A549 (cell line): ENCODE measurements at regions not wholly inside any gene's neighbourhood (a gene's known extent, or its start where the extent isn't known, plus 50 kb on each side); places are given as distances from the start of the nearest gene placed in this dataset.

Experiments
- ATAC-seq, 2 experiments: fragments of 200-7000 bp in 1 of 2; fragments of >200 bp in 1 of 2; cut with Nextera tagmentation in 1 of 2; cut with Tn5 transposase in 1 of 2; 3 replicates each; pipeline versions ENCODE4 v1.8.0 to v1.9.1; 2018 to 2020; ENCODE audit warnings: mild to moderate bottlenecking in 1 of 2, moderate library complexity in 1 of 2
- CTCF ChIA-PET: fragments of 300-600 bp; sonication (Branson Sonifier 250); formaldehyde crosslinking; extraction: SDS; loops from one replicate; lab custom pipeline; 2021; ENCODE audit warnings: antibody characterized with exemption, inconsistent platforms; lab: Yijun Ruan, JAX
- POLR2A ChIA-PET: fragments of 350-600 bp; formaldehyde crosslinking; extraction: SDS; loops from one replicate; lab custom pipeline; 2021; ENCODE audit warnings: antibody characterized with exemption, inconsistent platforms; lab: Yijun Ruan, JAX
- DNase-seq, 2 experiments: peaks; one replicate each; pipeline versions ENCODE4 v3.0.0 to v3.0.0-alpha.2; 2011 to 2016; ENCODE audit warnings: low read depth in 1 of 2, low spot score in 1 of 2
- FAIRE-seq: peaks from 2 replicates; lab custom pipeline; 2011; peaks lifted over from hg19 to GRCh38; lab: Jason Lieb, UNC
- H3K27ac ChIP-seq, 2 experiments: fragments of >200 bp; sonication (Bioruptor Twin); formaldehyde crosslinking; 3 replicates each; pipeline ENCODE4 v1.5.1; 2016 to 2017
- H3K4me1 ChIP-seq: fragments of >200 bp; sonication (Bioruptor Twin); formaldehyde crosslinking; 3 replicates; pipeline ENCODE4 v1.6.1; 2016
- H3K4me2 ChIP-seq: fragments of >200 bp; sonication (Bioruptor Twin); formaldehyde crosslinking; 3 replicates; pipeline ENCODE4 v1.6.1; 2016
- H3K4me3 ChIP-seq: fragments of >200 bp; sonication (Bioruptor Twin); formaldehyde crosslinking; 3 replicates; pipeline ENCODE4 v1.5.1; 2016
- H3K9me3 ChIP-seq: fragments of >200 bp; sonication (Bioruptor Twin); formaldehyde crosslinking; 3 replicates; pipeline ENCODE4 v1.6.1; 2016
- BHLHE40 ChIP-seq: IDR thresholded peaks from 2 replicates; pipeline ENCODE4 v1.6.1; 2012; ENCODE audit warnings: low read depth, low read length, inconsistent platforms
- EHF ChIP-seq: fragments of 250-450 bp; sonication (Bioruptor Pico); IDR thresholded peaks from 2 replicates; pipeline ENCODE4 v1.5.0; 2020; ENCODE audit warnings: mild to moderate bottlenecking
- EP300 ChIP-seq, 2 experiments: fragments of >200 bp; sonication (Bioruptor Twin); formaldehyde crosslinking; IDR thresholded peaks; 2 replicates in 1 of 2; 3 replicates in 1 of 2; pipeline ENCODE4 v1.6.1; 2016 to 2017
- FOSB ChIP-seq: fragments of 250-450 bp; sonication (Bioruptor Pico); IDR thresholded peaks from 2 replicates; pipeline ENCODE4 v1.5.0; 2020; ENCODE audit warnings: mild to moderate bottlenecking, moderate library complexity
- FOXS1 ChIP-seq: fragments of 250-450 bp; sonication (Bioruptor Pico); IDR thresholded peaks from 2 replicates; pipeline ENCODE4 v1.5.0; 2020; ENCODE audit warnings: mild to moderate bottlenecking, moderate library complexity
- GATA3 ChIP-seq: IDR thresholded peaks from 2 replicates; pipeline ENCODE4 v1.6.1; 2012; ENCODE audit warnings: borderline replicate concordance
- HEYL ChIP-seq: fragments of 250-450 bp; sonication (Bioruptor Pico); IDR thresholded peaks from 2 replicates; pipeline ENCODE4 v1.8.0; 2021; ENCODE audit warnings: mild to moderate bottlenecking, moderate library complexity
- HOXB5 ChIP-seq: fragments of 250-450 bp; sonication (Bioruptor Pico); IDR thresholded peaks from 2 replicates; pipeline ENCODE4 v1.5.0; 2020; ENCODE audit warnings: mild to moderate bottlenecking, moderate library complexity
- JUN ChIP-seq, 2 experiments: fragments of >200 bp; sonication (Bioruptor Twin); formaldehyde crosslinking; IDR thresholded peaks; 2 replicates in 1 of 2; 3 replicates in 1 of 2; pipeline ENCODE4 v1.6.1; 2016 to 2017
- JUNB ChIP-seq: fragments of >200 bp; sonication (Bioruptor Twin); formaldehyde crosslinking; IDR thresholded peaks from 2 replicates; pipeline ENCODE4 v1.6.1; 2016
- KDM1A ChIP-seq: fragments of 200-600 bp; sonication (generic); IDR thresholded peaks from 2 replicates; pipeline ENCODE4 v1.6.1; 2016; ENCODE audit warnings: low read depth, mild to moderate bottlenecking
- MAZ ChIP-seq: fragments of 150-350 bp; IDR thresholded peaks from 2 replicates; pipeline ENCODE4 v1.6.1; 2014; ENCODE audit warnings: antibody characterized with exemption, low read depth, low read length, borderline replicate concordance
- MYC ChIP-seq: IDR thresholded peaks from 2 replicates; pipeline ENCODE4 v1.6.1; 2012; ENCODE audit warnings: mild to moderate bottlenecking, inconsistent platforms, low read length, improper control_type of control experiment, borderline replicate concordance
- NFE2L2 ChIP-seq: fragments of 150-350 bp; conservative IDR thresholded peaks from 2 replicates; pipeline ENCODE4 v1.6.1; 2014; ENCODE audit warnings: low read length
- NPAS2 ChIP-seq: fragments of 250-450 bp; sonication (Bioruptor Pico); IDR thresholded peaks from 2 replicates; pipeline ENCODE4 v1.8.0; 2022; ENCODE audit warnings: mild to moderate bottlenecking, moderate library complexity, borderline replicate concordance
- NR3C1 ChIP-seq: fragments of >200 bp; sonication (Bioruptor Twin); formaldehyde crosslinking; IDR thresholded peaks from 3 replicates; pipeline ENCODE4 v1.6.1; 2017
- POLR2A ChIP-seq: IDR thresholded peaks from 2 replicates; pipeline ENCODE4 v1.6.1; 2012; ENCODE audit warnings: mild to moderate bottlenecking, low read length
- POLR2AphosphoS2 ChIP-seq: conservative IDR thresholded peaks from 2 replicates; pipeline ENCODE4 v1.6.1; 2012; ENCODE audit warnings: low read length, improper control_type of control experiment, inconsistent platforms
- RAD21 ChIP-seq, 2 experiments: fragments of >200 bp in 1 of 2; sonication (Bioruptor Twin) in 1 of 2; formaldehyde crosslinking in 1 of 2; IDR thresholded peaks in 1 of 2; conservative IDR thresholded peaks in 1 of 2; 2 replicates in 1 of 2; 3 replicates in 1 of 2; pipeline ENCODE4 v1.6.1; 2012 to 2018; ENCODE audit warnings: inconsistent platforms in 1 of 2
- RCOR1 ChIP-seq: fragments of 150-350 bp; IDR thresholded peaks from 2 replicates; pipeline ENCODE4 v1.6.1; 2014; ENCODE audit warnings: antibody characterized with exemption, low read length, low read depth
- RNF2 ChIP-seq: fragments of 200-600 bp; sonication (generic); IDR thresholded peaks from 2 replicates; pipeline ENCODE4 v1.6.1; 2016; ENCODE audit warnings: low read depth, mild to moderate bottlenecking, antibody characterized with exemption, moderate library complexity, borderline replicate concordance
- SREBF2 ChIP-seq: fragments of 450-650 bp; IDR thresholded peaks from 2 replicates; pipeline ENCODE4 v1.6.1; 2014; ENCODE audit warnings: mild to moderate bottlenecking, moderate library complexity
- TFCP2L1 ChIP-seq: fragments of 250-450 bp; sonication (Bioruptor Pico); IDR thresholded peaks from 2 replicates; pipeline ENCODE4 v1.5.0; 2021; ENCODE audit warnings: mild to moderate bottlenecking
- TP53 ChIP-seq: fragments of 250-450 bp; sonication (Bioruptor Pico); IDR thresholded peaks from 2 replicates; pipeline ENCODE4 v1.5.0; 2021; ENCODE audit warnings: mild to moderate bottlenecking, moderate library complexity
- ZFP36 ChIP-seq: fragments of 450-650 bp; IDR thresholded peaks from 2 replicates; pipeline ENCODE4 v1.6.1; 2014; ENCODE audit warnings: borderline replicate concordance; ENCODE audit not compliant: partially characterized antibody
- ZNF302 ChIP-seq: fragments of 250-450 bp; sonication (Bioruptor Pico); IDR thresholded peaks from 2 replicates; pipeline ENCODE4 v1.9.0; 2021; ENCODE audit warnings: inconsistent platforms, mild to moderate bottlenecking, moderate library complexity
- WGBS: methylation state at CpG from one replicate; pipeline ENCODE4 v1.1.6; 2017; ENCODE audit errors: missing lambda C conversion rate; 5-methylcytosine and 5-hydroxymethylcytosine counted together
- TF ChIP-seq, protein P1 (sequence below): fragments of >200 bp; sonication (Bioruptor Twin); formaldehyde crosslinking; IDR thresholded peaks from 2 replicates; pipeline ENCODE4 v1.6.1; 2016
- TF ChIP-seq, protein P2 (sequence below): fragments of >200 bp; sonication (Bioruptor Twin); formaldehyde crosslinking; IDR thresholded peaks from 3 replicates; pipeline ENCODE4 v1.6.1; 2016
- TF ChIP-seq, protein P3 (sequence below): fragments of 150-350 bp; IDR thresholded peaks from 2 replicates; pipeline ENCODE4 v1.6.1; 2014; ENCODE audit warnings: low read depth, mild to moderate bottlenecking, low read length
- TF ChIP-seq, protein P4 (sequence below): fragments of 450-650 bp; IDR thresholded peaks from 2 replicates; pipeline ENCODE4 v1.6.1; 2014; ENCODE audit warnings: antibody characterized with exemption
- TF ChIP-seq, protein P5 (sequence below): fragments of 250-450 bp; sonication (Bioruptor Pico); IDR thresholded peaks from 2 replicates; pipeline ENCODE4 v1.5.0; 2021; ENCODE audit warnings: mild to moderate bottlenecking, moderate library complexity, borderline replicate concordance

DNA sequence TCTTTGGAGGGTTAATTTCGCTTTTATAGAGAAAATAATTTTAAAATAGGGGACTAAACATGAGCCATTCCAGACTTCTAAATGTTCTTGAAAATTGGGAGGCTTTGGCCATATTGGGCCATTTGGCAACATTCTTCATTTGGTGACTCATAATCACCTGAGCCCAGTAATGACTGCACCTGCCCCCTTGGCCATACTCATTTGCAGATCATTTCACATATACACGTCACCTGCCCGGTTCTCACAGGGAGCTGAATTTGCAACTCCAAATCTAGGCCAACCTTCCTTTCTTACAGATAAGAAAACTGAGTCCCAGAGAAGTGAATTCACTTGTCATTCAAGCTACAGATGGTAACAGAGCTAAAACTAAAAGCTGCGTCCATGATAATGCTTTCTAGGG lies 289.7 kb downstream of the EPHA4 start:
- POLR2A ChIA-PET, result no interaction called here
- CTCF ChIA-PET, result no interaction called here
- H3K4me3 ChIP-seq, result no peak overlapping the region

DNA sequence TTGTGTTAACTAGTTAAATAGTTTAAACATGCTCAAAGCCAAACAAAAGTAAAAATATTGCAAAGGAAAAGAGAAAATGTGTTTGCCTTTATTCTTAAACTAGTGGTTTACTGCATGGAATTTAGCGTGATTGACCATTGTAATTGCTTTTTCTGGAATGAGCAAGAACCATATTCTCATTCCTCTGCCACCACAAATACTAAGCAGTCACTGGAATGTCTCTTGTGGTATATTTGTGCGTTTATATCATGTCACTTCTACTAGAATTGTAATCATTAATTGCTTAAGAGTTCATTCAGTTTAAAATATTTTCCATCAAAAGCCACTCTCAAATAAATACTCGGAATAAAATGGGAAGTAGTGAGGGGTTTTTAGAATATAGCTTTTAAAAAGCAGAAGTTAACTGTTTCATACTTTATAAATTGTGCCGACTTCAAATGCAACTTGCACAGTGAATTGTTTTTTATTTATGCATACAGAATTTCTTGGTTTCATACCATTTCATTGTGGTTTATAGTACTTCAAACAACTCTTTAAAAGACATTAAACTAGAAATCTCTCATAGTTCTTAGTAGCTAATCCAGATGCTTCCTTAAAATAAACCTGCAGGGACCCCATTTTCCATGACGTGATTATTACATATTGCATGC lies 288.1 kb downstream of the EPHA4 start:
- ATAC-seq (no peak), DNase-seq (no peak), FAIRE-seq (no peak)
- Histone ChIP-seq H3K4me2 (no peak overlapping the region), H3K9me3 (no peaks in the 10 kb centered on the region), H3K4me3 (no peak overlapping the region), H3K27ac (no peak overlapping the region), H3K4me1 (no peaks in the 10 kb centered on the region)
- WGBS, result 16% methylated on average over 5 of the region's 5 CpGs
- ChIA-PET POLR2A (no interaction called here), CTCF (no interaction called here)
- TF ChIP-seq NPAS2 (CRISPR knock-in tag) (no peak), FOSB (CRISPR knock-in tag) (no peak), BHLHE40 (no peak), POLR2AphosphoS2 (no peak)

More for the DNA sequence above, 289.7 kb downstream of the EPHA4 start:
- 31% methylated on average over 4 of the region's 4 CpGs for WGBS
- ATAC-seq, result no peak
- no peak overlapping the region for H3K27ac ChIP-seq
- TF ChIP-seq MYC (no peak), HEYL (CRISPR knock-in tag) (no peak), JUNB (no peak), TFCP2L1 (CRISPR knock-in tag) (no peak), EHF (CRISPR knock-in tag) (no peak), ZNF302 (CRISPR knock-in tag) (no peak), TP53 (CRISPR knock-in tag) (no peak), POLR2A (no peak), FOXS1 (CRISPR knock-in tag) (no peak), BHLHE40 (no peak), RNF2 (no peak)
- TF ChIP-seq, protein P1, sequence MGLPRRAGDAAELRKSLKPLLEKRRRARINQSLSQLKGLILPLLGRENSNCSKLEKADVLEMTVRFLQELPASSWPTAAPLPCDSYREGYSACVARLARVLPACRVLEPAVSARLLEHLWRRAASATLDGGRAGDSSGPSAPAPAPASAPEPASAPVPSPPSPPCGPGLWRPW, result no peak
- no peaks in the 10 kb centered on the region for H3K4me1 ChIP-seq
- no peaks in the 10 kb centered on the region for H3K9me3 ChIP-seq
- FAIRE-seq, result no peak
- DNase-seq, result no peak
- no peak overlapping the region for H3K4me2 ChIP-seq

DNA sequence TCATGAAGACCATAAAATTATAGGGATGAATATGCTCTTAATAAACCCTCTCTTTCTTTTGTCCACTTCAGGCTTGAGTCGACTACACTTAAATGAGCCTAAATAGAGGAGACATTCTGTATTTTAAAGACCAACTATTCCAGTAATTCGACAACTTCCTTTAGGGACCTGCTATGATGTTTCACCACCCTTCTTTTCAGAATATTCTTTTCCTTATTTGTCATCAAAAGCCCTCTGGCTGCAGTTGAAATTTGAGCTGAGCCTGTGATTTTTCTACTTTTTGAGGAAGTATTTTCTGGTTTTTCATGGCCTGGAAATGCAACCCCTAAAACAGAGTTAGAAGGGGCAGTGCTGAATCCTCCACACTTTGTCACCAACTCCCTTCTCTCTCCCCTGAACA lies 287.0 kb downstream of the EPHA4 start:
- POLR2A ChIA-PET, result no interaction called here
- Histone ChIP-seq H3K9me3 (no peaks in the 10 kb centered on the region), H3K4me3 (no peak overlapping the region), H3K27ac (no peak overlapping the region), H3K4me1 (no peaks in the 10 kb centered on the region), H3K4me2 (no peak overlapping the region)
- WGBS, result 5% methylated on average over 2 of the region's 2 CpGs
- DNase-seq, result no peak
- CTCF ChIA-PET, result no interaction called here
- FAIRE-seq, result no peak
- ATAC-seq, result no peak
- TF ChIP-seq, protein P2, sequence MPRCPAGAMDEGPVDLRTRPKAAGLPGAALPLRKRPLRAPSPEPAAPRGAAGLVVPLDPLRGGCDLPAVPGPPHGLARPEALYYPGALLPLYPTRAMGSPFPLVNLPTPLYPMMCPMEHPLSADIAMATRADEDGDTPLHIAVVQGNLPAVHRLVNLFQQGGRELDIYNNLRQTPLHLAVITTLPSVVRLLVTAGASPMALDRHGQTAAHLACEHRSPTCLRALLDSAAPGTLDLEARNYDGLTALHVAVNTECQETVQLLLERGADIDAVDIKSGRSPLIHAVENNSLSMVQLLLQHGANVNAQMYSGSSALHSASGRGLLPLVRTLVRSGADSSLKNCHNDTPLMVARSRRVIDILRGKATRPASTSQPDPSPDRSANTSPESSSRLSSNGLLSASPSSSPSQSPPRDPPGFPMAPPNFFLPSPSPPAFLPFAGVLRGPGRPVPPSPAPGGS, result no peak
- TF ChIP-seq RAD21 (conservative IDR thresholded peaks at IDR 0.05 in 1 of 2, IDR thresholded peaks at IDR 0.05 in 1 of 2) (no peak), JUNB (no peak), KDM1A (no peak), NFE2L2 (no peak), TP53 (CRISPR knock-in tag) (no peak), JUN (IDR thresholded peaks at IDR 0.05) (no peak), SREBF2 (no peak), EP300 (IDR thresholded peaks at IDR 0.05) (no peak), NR3C1 (no peak), BHLHE40 (no peak), POLR2A (no peak), RCOR1 (no peak), GATA3 (no peak), ZFP36 (no peak), HOXB5 (CRISPR knock-in tag) (no peak), MAZ (no peak)
- TF ChIP-seq, protein P3, sequence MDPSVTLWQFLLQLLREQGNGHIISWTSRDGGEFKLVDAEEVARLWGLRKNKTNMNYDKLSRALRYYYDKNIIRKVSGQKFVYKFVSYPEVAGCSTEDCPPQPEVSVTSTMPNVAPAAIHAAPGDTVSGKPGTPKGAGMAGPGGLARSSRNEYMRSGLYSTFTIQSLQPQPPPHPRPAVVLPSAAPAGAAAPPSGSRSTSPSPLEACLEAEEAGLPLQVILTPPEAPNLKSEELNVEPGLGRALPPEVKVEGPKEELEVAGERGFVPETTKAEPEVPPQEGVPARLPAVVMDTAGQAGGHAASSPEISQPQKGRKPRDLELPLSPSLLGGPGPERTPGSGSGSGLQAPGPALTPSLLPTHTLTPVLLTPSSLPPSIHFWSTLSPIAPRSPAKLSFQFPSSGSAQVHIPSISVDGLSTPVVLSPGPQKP, result no peak
- TF ChIP-seq, protein P4, sequence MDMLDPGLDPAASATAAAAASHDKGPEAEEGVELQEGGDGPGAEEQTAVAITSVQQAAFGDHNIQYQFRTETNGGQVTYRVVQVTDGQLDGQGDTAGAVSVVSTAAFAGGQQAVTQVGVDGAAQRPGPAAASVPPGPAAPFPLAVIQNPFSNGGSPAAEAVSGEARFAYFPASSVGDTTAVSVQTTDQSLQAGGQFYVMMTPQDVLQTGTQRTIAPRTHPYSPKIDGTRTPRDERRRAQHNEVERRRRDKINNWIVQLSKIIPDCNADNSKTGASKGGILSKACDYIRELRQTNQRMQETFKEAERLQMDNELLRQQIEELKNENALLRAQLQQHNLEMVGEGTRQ, result no peak
- TF ChIP-seq, protein P5, sequence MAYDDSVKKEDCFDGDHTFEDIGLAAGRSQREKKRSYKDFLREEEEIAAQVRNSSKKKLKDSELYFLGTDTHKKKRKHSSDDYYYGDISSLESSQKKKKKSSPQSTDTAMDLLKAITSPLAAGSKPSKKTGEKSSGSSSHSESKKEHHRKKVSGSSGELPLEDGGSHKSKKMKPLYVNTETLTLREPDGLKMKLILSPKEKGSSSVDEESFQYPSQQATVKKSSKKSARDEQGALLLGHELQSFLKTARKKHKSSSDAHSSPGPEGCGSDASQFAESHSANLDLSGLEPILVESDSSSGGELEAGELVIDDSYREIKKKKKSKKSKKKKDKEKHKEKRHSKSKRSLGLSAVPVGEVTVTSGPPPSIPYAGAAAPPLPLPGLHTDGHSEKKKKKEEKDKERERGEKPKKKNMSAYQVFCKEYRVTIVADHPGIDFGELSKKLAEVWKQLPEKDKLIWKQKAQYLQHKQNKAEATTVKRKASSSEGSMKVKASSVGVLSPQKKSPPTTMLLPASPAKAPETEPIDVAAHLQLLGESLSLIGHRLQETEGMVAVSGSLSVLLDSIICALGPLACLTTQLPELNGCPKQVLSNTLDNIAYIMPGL (CRISPR knock-in tag), result no peak
